ENCODE measurements at regions not wholly inside any gene's neighbourhood (a gene's known extent, or its start where the extent isn't known, plus 50 kb on each side); places are given as distances from the start of the nearest gene placed in this dataset.
"Not testable (repeated sequence)": the region's sequence is repeated elsewhere in the genome, so short reads cannot be mapped to it uniquely, and the experiment has no call there.

- DNase-seq; dilution Hi-C loops (cut with HindIII; ENCODE audit: low sequenced_read_pairs, unreplicated experiment): not testable (repeated sequence)
Observed at GRCh38 chr16:22431314-22431713, 56.9 kb upstream of the CDR2 start.

More at GRCh38 chr16:22431314-22431713, 56.9 kb upstream of the CDR2 start:
- in situ Hi-C loops (cut with MboI; ENCODE audit: low sequenced_read_pairs); H3K79me1 ChIP-seq (ENCODE audit: low read depth in 1 of 2, low read length in 2 of 2); ATAC-seq (ENCODE audit: low read depth); H3K9me3 ChIP-seq (ENCODE audit: control insufficient read depth, insufficient read depth, low read length); H4K5ac ChIP-seq (ENCODE audit: low read depth, low read length); intact Hi-C loops (cut with micrococcal nuclease); POLR2A ChIA-PET (ENCODE audit: unreplicated experiment); H4K8ac ChIP-seq (ENCODE audit: low read depth in 2 of 2, low read length in 2 of 2); H2BK15ac ChIP-seq (ENCODE audit: low read depth, low read length); H4K91ac ChIP-seq (ENCODE audit: insufficient read depth, low read depth, low read length); H3K9me1 ChIP-seq (ENCODE audit: insufficient read depth, low read length); H3K23ac ChIP-seq (ENCODE audit: low read depth, low read length); H3K14ac ChIP-seq (replicated peaks; ENCODE audit: low read depth, low read length); H2AK5ac ChIP-seq (ENCODE audit: low read depth, low read length); H4K20me1 ChIP-seq (ENCODE audit: insufficient read depth, low read length); H2BK20ac ChIP-seq (ENCODE audit: low read depth, low read length); H3K18ac ChIP-seq (ENCODE audit: low read depth, low read length); H2AK9ac ChIP-seq (replicated peaks; ENCODE audit: low read depth, low read length, poor library complexity); H3K4me2 ChIP-seq (ENCODE audit: low read depth, low read length); H3K27me3 ChIP-seq (ENCODE audit: control insufficient read depth, insufficient read depth, low read length); H3K56ac ChIP-seq (ENCODE audit: extremely low read depth, insufficient read depth, low read length); H2BK120ac ChIP-seq (ENCODE audit: low read depth, low read length); H2AFZ ChIP-seq (replicated peaks; ENCODE audit: low read length, poor library complexity); CTCF ChIA-PET; H3K4ac ChIP-seq (ENCODE audit: low read depth, low read length); BruUV-seq (replicated peaks); H3K27ac ChIP-seq (ENCODE audit: insufficient read depth, low read length); H3K9ac ChIP-seq (ENCODE audit: low read depth, low read length); H3K4me3 ChIP-seq (ENCODE audit: insufficient read depth, low read depth, low read length); H2BK5ac ChIP-seq (ENCODE audit: low read depth, low read length, poor library complexity, severe bottlenecking); H3K4me1 ChIP-seq (ENCODE audit: control insufficient read depth, insufficient read depth, low read length): not testable (repeated sequence)
- peaks cover 20% of the 10 kb centered on the region for H3K36me3 ChIP-seq (ENCODE audit: control insufficient read depth, insufficient read depth, low read length)
- 93% methylated on average over 3 of the region's 9 CpGs; no CpG with 5 or more reads in 1 of the 2 experiments for WGBS, 2 experiments (ENCODE audit: extremely low coverage in 2 of 2, insufficient read length in 1 of 2)

Data from IMR-90 (cell line).